ENCODE measurements at regions not wholly inside any gene's neighbourhood (a gene's known extent, or its start where the extent isn't known, plus 50 kb on each side); places are given as distances from the start of the nearest gene placed in this dataset.

DNA sequence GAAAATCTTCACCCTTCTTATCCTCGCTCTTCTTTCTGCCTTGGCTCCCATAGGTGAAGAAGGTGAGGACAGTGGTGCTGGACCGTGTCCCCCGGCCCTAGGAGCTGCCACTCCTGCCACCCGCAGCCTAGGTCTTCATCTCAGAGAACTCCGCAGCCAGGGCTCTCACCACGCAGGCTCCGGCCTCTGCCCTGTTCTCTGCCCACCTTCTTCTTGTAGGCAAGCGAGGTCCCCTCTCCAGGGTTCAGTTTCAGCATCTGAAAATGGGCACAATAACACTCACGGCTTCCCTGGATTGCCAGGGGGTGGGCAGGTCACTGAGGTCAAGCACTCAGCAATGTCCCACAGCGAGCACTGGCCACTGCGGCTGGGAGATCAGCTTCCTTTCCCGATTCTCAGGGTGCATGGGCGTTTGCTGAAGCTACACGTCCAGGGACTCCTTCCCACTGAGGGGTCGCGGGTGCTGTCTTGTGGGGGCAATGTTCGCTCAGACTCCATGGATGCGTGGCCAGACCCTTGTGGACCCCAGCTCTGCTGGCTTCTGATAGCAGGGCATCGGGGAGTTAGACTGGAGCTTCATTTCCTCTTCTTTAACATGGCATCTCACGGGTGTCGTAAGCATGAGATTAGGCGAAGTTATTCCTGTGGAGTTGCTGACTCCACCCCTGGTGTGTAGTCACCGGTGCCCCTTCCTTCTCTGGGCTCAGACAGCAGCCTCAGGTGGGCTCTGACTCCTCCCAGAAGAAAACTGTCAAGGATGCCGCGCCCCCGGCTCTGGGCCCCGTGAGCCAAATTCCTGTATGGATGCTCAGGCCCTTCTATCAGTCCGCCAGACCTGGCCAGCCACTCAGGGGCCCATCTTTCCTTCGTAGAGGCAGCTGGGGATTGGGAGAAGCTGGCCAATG, 145.1 kb upstream of the IRX2 start:
- no peak for DNase-seq (ENCODE audit: low spot score)

DNA sequence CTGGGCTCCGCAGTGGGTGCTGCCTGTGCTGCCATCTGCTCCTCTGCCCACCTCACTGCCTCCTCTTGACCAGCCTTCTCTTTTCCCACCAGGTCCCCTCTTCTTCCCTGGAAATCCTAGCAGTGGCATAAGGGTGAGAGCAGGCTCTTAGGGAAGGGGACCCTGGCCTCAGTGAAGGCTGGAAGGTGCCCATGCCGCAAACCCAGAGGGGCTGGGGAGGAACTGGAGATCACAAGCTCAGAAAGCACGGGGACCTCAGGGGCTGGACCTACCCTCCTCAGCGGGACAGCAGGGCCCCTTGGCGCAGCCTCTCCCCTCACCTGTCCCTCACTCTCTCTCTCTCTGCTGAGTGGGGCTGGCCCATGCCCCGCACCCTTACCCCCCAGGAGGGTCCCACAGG, 144.4 kb upstream of the IRX2 start:
- no peak for DNase-seq (ENCODE audit: low spot score)

DNA sequence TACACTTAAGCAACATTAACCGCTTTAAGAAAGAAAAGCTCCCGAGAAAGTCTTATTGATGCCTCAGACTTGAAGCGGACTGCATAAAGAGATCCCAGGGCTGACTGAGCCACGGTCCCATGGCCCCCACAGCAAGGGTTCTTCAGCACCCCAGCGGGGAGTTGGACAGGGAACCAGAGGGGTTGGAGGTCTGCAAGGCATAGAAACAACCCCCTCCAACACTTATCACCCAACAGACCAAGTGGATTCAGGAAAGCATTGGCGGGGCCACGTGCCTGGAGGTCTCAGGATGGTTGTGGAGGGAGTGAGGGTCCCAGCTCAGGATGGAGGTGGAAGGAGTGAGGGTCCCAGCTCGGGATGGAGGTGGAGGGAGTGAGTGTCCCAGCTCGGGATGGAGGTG, 143.7 kb upstream of the IRX2 start:
- no peak for DNase-seq (ENCODE audit: low spot score)

DNA sequence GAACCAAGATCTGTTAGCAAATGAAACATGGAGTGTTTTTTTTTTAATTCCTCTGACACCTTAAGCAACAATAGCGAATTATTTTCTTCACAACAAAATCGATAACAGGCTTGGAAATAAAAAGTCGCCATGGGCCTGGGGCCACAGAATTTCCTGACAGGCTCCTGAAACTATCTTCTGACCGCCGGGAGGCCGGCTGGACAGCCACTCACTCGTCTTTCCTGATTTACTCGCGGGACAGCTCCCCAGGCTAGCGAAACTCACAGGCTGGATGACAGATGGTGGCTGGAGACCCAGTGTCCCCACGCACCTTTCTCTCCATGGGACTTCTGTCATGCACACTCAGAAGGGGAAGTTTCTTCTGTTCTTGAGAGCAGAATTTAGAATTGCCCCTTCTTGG, 143.3 kb upstream of the IRX2 start:
- DNase-seq (ENCODE audit: low spot score) = no peak

GRCh38 chr5:2894316-2894715, 142.8 kb upstream of the IRX2 start:
- no peak for DNase-seq (ENCODE audit: low spot score)

- no peak for DNase-seq (ENCODE audit: low spot score)
Measured at GRCh38 chr5:2892466-2893000, 141.1 kb upstream of the IRX2 start.

GRCh38 chr5:2891781-2892180, 140.3 kb upstream of the IRX2 start:
- no peak for DNase-seq (ENCODE audit: low spot score)

DNA sequence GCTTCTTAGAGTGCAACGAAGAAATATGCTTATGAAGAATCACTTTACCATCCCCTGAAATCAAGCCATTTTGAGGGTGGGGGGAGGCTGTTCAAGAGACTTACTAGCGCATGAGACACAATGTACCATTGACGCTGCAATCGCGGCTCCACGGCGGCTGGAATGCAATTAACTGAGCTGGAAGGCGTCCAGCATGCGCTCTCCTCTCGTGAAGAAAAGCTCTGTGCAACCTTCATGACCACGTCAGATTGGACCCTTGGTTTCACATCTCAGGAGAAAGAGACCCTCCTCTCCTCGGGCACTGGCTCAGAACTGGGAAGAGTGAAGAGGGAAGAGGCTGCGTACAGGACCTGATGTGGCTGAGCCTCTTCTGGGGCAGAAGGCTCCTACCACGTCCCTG, 138.5 kb upstream of the IRX2 start:
- DNase-seq (ENCODE audit: low spot score) = no peak

GRCh38 chr5:2888520-2889060, 137.1 kb upstream of the IRX2 start:
- DNase-seq (ENCODE audit: low spot score) = no peak

- no peak for DNase-seq (ENCODE audit: low spot score)
Measured at GRCh38 chr5:2887481-2888348, 136.2 kb upstream of the IRX2 start.

- DNase-seq (ENCODE audit: low spot score) = no peak
Measured at GRCh38 chr5:2886531-2886930, 135.1 kb upstream of the IRX2 start.

- DNase-seq (ENCODE audit: low spot score) = no peak
Measured at GRCh38 chr5:2883771-2884170, 132.3 kb upstream of the IRX2 start.

- no peak for DNase-seq (ENCODE audit: low spot score)
Measured at GRCh38 chr5:2879701-2880100, 128.2 kb upstream of the IRX2 start.

GRCh38 chr5:2877522-2877921, 126.0 kb upstream of the IRX2 start:
- no peak for DNase-seq (ENCODE audit: low spot score)

DNA sequence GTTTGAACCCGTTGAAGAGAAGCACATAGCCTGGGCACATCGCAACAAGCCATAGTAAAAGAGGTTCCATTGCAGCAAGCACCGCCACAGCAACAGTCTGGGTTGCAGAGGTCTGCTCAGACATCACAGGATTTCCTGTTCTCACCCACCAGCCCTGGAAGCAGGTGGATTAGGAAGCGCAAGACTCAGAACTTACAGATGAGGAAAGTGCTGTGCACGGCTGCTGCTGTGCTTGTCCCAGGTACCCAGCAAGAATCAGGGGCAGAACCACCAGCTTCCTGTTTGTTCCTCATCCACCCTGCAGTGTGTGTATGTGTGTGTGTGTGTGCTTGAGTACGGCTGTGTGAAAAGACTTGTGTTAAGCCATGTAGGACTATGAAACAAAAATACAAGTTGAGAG, 124.7 kb upstream of the IRX2 start:
- DNase-seq (ENCODE audit: low spot score) = no peak

DNA sequence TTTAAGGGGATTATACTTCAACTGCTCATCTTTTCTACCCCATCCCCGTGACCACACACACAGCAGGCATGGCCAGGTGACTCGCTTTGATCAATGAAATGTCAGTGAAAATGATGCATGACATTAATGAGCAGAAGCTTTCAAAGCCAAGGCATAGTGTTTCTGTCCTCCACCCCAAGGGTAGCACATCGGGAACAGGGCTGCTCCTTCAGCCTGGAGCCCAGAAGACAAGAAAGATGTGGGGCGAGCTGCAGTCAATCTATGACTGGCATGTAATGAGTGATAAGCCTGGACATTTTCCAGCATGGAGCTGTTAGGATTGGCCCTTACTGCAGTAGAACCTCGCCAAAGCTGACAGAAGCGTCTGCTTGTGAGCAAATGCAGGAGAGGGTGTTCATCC, 122.6 kb upstream of the IRX2 start:
- DNase-seq (ENCODE audit: low spot score) = no peak

DNA sequence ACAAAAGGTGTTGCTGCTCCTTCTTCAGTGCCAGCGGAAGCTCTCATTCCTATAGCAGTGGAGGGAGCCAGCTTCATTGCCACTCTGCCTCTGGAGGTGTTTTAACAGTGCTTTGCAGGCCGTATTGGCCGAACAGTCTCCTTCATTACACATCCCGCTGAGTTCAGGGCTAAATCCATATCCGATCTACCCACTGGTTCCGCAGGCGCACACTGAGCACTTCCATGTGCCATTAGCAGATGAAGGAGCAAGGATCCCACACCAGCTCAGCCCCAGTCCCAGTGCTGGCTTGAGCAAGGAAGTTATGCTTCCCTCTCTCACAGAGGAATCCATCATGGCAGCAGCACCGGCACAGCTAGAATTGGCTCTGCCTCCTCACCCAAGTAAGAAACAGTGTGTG, 121.2 kb upstream of the IRX2 start:
- no peak for DNase-seq (ENCODE audit: low spot score)

DNA sequence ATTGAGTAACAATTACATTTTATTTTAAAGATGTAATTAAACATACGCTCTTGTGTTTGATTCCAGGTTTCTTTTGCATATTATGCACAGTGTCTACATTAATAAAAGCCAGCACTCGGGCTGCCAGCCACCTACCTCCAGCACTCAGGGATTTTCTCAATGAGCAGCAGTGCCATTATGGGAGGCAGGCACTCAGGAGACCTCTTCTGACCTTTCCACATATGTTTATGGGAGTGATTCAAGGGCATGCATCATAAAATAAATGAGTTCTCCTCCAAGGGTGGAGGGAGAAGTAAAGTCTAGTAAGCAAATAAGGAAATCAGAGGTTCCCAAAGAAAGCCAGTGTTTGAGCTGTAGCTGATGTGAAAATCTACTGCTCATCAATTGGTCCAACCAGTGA, 119.8 kb upstream of the IRX2 start:
- no peak for DNase-seq (ENCODE audit: low spot score)

DNA sequence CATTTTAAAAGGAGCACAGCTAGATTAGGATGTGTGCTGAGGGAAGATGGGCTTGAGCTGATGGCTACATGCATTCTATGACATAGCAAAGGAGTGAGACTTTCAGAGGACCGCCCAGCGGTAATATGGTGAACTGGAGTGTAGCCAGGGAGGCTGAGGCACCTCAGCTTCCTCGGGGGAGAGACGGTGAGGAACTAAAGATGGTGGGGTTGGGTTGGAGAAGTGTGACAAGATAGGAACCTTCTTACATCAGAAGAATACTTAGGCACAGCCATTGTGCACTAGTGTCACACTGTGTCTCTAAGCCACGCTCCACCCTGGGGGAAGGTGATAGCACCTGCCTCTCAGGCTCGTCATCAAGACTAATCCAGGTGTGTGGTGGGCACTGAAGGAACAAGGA, 118.0 kb upstream of the IRX2 start:
- no peak for DNase-seq (ENCODE audit: low spot score)

DNA sequence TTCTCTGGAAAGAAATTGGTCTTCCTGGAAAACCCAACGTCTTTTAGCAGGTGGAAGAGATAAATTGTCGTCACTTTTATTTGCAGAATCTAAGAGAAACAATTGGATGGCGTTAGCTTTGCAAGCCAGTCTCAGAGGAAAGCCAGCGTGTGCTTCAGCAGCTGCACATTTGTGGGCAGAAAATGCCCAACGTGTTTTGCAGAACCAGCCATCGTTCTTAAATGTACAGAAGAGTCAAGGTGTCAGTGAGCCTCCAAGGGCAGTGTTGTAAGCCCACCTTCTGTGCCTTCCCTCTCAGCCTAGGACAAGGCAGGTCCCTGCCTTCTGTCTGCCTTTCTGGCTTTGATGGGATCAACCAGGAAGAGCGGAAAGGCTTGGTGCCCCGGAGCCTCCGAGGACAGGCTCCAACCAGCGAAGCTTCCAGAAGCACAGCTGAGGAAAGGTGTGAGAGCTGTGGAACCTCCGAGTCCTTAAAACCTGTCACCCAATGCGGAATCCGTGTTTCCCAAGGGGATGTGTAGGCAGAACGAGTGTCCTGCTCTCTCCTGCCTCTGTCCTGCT, 116.0 kb upstream of the IRX2 start:
- no peak for DNase-seq (ENCODE audit: low spot score)

DNA sequence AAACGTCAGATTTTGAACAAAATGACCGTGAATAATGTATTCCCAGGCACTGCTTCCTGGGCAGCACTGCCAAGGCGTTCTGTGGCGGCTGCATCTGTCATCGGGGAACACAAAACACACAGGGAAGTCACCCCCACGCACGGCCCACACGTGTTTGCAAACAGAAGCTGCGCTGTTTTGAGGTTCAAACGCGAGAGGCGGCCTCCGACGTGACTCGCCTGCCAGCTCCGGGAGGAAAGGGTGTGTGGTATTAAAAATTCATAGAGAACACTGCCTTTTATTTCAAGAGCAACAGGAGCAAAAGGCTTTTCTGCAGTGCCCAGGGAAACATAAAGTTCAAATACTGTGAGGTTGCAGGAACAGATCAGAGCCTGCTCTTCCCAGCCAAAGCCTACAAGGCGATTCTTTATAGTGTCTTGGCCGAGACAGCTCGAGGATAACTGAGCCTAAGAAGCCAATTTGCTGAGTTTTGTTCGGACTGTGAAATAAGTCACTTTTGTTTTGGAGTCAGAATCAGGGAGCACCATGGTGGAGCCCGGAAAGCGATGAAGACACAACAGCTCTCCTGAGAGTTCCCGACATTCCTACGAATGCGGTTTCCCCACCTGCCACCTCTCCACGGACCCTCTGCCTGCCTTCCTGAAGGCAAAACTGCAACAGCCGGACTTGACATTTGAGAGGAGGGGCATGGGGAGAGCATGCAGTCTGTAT, 115.3 kb upstream of the IRX2 start:
- no peak for DNase-seq (ENCODE audit: low spot score)

All from HT-29 (cell line).